A673 (cell line): ENCODE measurements at regions not wholly inside any gene's neighbourhood (a gene's known extent, or its start where the extent isn't known, plus 50 kb on each side); places are given as distances from the start of the nearest gene placed in this dataset.
"Not testable (repeated sequence)": the region's sequence is repeated elsewhere in the genome, so short reads cannot be mapped to it uniquely, and the experiment has no call there.

Source experiments
- BruUV-seq: library from RNA; stranded (reverse); fragments of 400-500 nt; replicated peaks from 2 replicates; lab custom pipeline; 2021; lab: Mats Ljungman, UMichigan
- CTCF ChIA-PET: fragments of 300-600 bp; sonication (Branson Sonifier 250); formaldehyde crosslinking; loops from one replicate; lab custom pipeline; 2022; ENCODE audit warnings: antibody characterized with exemption; lab: Charles Lee
- POLR2A ChIA-PET: fragments of 300-600 bp; sonication (Branson Sonifier 250); formaldehyde crosslinking; loops from one replicate; lab custom pipeline; 2022; ENCODE audit warnings: antibody characterized with exemption; ENCODE audit not compliant: low non-redundant PET; lab: Charles Lee
- DNase-seq: peaks from one replicate; pipeline ENCODE4 v3.0.0-alpha.2; 2015; ENCODE audit warnings: low spot score
- H3K27ac ChIP-seq: fragments of 200-600 bp; sonication (generic); 2 replicates; pipeline ENCODE4 v1.5.1; 2016; ENCODE audit warnings: mixed run types, low read depth, mild to moderate bottlenecking, mixed read lengths, antibody characterized with exemption, low read length; ENCODE audit not compliant: poor library complexity, severe bottlenecking
- H3K27me3 ChIP-seq: fragments of 200-600 bp; sonication (generic); replicated peaks from 2 replicates; pipeline ENCODE4 v1.6.1; 2017; ENCODE audit warnings: mixed run types, low read depth, mild to moderate bottlenecking, mixed read lengths, antibody characterized with exemption, low read length; ENCODE audit not compliant: insufficient read depth, poor library complexity
- H3K36me3 ChIP-seq: fragments of 200-600 bp; sonication (generic); 2 replicates; pipeline ENCODE4 v1.6.1; 2016; ENCODE audit warnings: mixed run types, mild to moderate bottlenecking, mixed read lengths, antibody characterized with exemption, low read length; ENCODE audit not compliant: insufficient read depth, poor library complexity, severe bottlenecking
- H3K4me1 ChIP-seq: fragments of 200-600 bp; sonication (generic); 2 replicates; pipeline ENCODE4 v1.6.1; 2017; ENCODE audit warnings: mixed run types, mild to moderate bottlenecking, mixed read lengths, antibody characterized with exemption, low read length; ENCODE audit not compliant: insufficient read depth, poor library complexity, severe bottlenecking
- H3K4me3 ChIP-seq: fragments of 200-600 bp; sonication (generic); 2 replicates; pipeline ENCODE4 v1.5.1; 2016; ENCODE audit warnings: low read depth, mixed run types, mild to moderate bottlenecking, mixed read lengths, low read length; ENCODE audit not compliant: poor library complexity, severe bottlenecking
- H3K9me3 ChIP-seq: fragments of 200-600 bp; sonication (generic); 2 replicates; pipeline ENCODE4 v1.6.1; 2016; ENCODE audit warnings: mixed run types, low read depth, mild to moderate bottlenecking, mixed read lengths, antibody characterized with exemption, low read length; ENCODE audit not compliant: poor library complexity, severe bottlenecking
- EZH2 ChIP-seq: fragments of 200-600 bp; sonication (generic); IDR thresholded peaks from 2 replicates; pipeline ENCODE4 v1.6.1; 2017; ENCODE audit warnings: borderline replicate concordance, low read depth, mild to moderate bottlenecking, mixed read lengths, antibody characterized with exemption, low read length; ENCODE audit not compliant: poor library complexity, severe bottlenecking
- intact Hi-C: fragments of 100-400 bp; cut with micrococcal nuclease; formaldehyde crosslinking; loops from one replicate; pipeline ENCODE4 v1.10.0; 2022; ENCODE audit not compliant: unreplicated experiment
- TF ChIP-seq, protein P1 (sequence below): fragments of 300-800, 200-600 bp; sonication (generic); conservative IDR thresholded peaks from 2 replicates; pipeline ENCODE4 v1.5.1; 2017; ENCODE audit warnings: low read depth, mild to moderate bottlenecking, antibody characterized with exemption, low read length, moderate library complexity, mixed read lengths

DNA sequence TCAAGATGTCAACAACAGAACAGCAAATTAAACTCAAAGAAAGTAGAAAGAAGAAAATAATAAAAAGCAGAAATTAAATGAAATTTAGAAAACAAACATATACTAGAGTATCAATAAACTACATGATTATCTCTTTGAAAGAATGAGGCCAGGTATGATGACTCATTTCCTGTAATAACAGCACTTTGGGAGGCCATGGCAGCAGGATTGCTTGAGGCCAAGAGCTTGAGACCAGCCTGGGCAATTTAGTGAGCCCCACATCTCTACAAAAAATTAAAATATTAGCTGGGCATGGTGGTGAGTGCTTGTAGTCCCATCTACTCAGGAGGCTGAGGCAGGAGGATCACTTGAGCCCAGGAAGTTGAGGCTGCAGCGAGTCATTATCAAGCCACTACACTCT lies 232.5 kb downstream of the RAB11FIP4 start:
- no peaks in the 10 kb centered on the region for H3K9me3 ChIP-seq
- BruUV-seq: no TSS peak
- intact Hi-C loops: no loop called here
- no peak overlapping the region for H3K4me3 ChIP-seq
- ChIA-PET CTCF (no interaction called here), POLR2A (no interaction called here)
- H3K27me3 ChIP-seq: no peaks in the 10 kb centered on the region
- H3K36me3 ChIP-seq: no peaks in the 10 kb centered on the region
- no peak overlapping the region for H3K27ac ChIP-seq
- DNase-seq: no peak
- TF ChIP-seq, protein P1, sequence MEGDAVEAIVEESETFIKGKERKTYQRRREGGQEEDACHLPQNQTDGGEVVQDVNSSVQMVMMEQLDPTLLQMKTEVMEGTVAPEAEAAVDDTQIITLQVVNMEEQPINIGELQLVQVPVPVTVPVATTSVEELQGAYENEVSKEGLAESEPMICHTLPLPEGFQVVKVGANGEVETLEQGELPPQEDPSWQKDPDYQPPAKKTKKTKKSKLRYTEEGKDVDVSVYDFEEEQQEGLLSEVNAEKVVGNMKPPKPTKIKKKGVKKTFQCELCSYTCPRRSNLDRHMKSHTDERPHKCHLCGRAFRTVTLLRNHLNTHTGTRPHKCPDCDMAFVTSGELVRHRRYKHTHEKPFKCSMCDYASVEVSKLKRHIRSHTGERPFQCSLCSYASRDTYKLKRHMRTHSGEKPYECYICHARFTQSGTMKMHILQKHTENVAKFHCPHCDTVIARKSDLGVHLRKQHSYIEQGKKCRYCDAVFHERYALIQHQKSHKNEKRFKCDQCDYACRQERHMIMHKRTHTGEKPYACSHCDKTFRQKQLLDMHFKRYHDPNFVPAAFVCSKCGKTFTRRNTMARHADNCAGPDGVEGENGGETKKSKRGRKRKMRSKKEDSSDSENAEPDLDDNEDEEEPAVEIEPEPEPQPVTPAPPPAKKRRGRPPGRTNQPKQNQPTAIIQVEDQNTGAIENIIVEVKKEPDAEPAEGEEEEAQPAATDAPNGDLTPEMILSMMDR: no peak
- TF ChIP-seq EZH2: no peak
- H3K4me1 ChIP-seq: no peaks in the 10 kb centered on the region

DNA sequence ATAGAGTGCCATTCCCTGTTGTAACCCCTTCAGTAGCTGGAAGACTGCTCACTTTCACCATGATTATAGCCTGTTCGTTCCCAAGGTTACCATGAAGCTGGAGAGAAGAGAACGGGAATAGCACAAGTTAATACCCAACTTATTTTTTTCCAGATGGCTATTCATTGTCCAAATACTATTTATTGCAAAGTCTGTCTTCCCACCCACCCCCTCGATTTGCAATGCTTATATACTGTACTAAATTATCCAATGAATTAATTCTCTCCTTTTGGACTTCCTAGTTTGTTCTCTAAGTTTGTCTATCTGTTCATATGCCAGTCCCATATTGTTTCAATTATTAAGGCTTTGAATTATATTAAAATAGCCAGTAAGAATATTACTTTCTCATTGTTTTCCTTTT lies 231.0 kb downstream of the RAB11FIP4 start:
- Histone ChIP-seq H3K27ac (no peak overlapping the region), H3K27me3 (no peaks in the 10 kb centered on the region), H3K4me3 (no peak overlapping the region), H3K4me1 (no peaks in the 10 kb centered on the region), H3K9me3 (no peaks in the 10 kb centered on the region), H3K36me3 (no peaks in the 10 kb centered on the region)
- intact Hi-C loops: no loop called here
- POLR2A ChIA-PET: no interaction called here
- BruUV-seq: no TSS peak
- CTCF ChIA-PET: no interaction called here
- TF ChIP-seq, protein P1: no peak
- no peak for TF ChIP-seq EZH2
- DNase-seq: no peak

DNA sequence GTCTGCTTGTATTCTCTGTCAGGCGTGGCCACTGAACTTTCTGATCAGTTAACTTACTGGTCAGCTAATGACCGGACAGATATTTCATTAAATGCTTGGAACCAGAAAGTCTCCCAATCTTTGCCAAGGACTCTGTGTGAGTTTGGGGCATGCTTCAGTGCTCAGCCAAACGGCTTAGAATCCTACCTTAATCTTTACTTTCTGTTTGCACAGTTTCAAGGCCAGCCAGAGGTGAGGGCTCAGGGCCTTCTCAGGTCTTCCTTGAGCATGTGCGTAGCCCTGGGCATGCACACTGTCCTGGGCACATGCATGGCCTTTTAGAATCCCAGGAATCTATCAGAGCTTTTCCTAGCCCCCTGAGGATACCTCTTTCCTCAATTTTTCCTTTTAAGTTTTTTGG lies 230.1 kb downstream of the RAB11FIP4 start:
- CTCF ChIA-PET: no interaction called here
- DNase-seq: no peak
- intact Hi-C loops: no loop called here
- Histone ChIP-seq H3K27ac (no peak overlapping the region), H3K36me3 (no peaks in the 10 kb centered on the region), H3K9me3 (no peaks in the 10 kb centered on the region), H3K4me3 (no peak overlapping the region), H3K4me1 (no peaks in the 10 kb centered on the region), H3K27me3 (no peaks in the 10 kb centered on the region)
- POLR2A ChIA-PET: no interaction called here
- TF ChIP-seq, protein P1: no peak
- no peak for TF ChIP-seq EZH2
- no TSS peak for BruUV-seq

DNA sequence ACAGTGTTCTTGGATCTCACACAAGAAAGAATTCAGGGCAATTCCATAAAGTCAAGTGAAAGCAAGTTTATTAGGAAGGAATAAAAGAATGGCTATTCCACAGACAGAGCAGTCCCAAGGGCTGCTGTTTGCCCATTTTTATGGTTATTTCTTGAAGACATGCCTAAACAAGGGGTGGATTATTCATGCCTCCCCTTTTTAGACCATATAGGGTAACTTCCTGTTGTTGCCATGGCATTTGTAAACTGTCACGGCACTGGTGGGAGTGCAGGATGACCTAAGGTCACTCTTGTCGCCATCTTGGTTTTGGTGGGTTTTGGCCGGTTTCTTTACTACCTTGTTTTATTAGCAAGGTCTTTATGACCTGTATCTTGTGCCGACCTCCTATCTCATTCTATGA lies 219.6 kb downstream of the RAB11FIP4 start:
- POLR2A ChIA-PET, DNase-seq, H3K4me3 ChIP-seq, CTCF ChIA-PET, H3K9me3 ChIP-seq, intact Hi-C loops, BruUV-seq, H3K36me3 ChIP-seq, H3K27ac ChIP-seq, H3K4me1 ChIP-seq, H3K27me3 ChIP-seq: not testable (repeated sequence)
